ENCODE measurements at regions not wholly inside any gene's neighbourhood (a gene's known extent, or its start where the extent isn't known, plus 50 kb on each side); places are given as distances from the start of the nearest gene placed in this dataset.
"Not testable (repeated sequence)": the region's sequence is repeated elsewhere in the genome, so short reads cannot be mapped to it uniquely, and the experiment has no call there.

DNA sequence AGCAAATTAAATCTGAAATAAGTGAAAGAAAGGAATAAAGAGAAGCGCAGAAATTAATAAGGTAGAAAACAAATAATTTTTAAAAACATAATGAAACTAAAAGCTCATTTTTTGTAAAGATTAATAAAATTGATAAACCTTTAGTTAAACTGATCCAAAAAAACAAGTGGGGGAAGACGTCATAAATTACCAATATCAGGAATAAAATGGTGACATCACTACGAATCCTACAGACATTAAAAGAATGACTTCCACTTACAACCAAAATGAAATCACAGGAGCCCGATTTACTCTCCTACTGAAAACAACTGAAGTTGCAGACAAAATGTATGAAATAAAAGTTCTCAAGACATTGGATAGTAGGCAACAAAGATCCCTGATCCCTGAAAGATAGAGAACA, 68.1 kb upstream of the IFFO2 start:
- TF ChIP-seq CTCF (IDR thresholded peaks at IDR 0.05; ENCODE audit: unreplicated experiment in 3 of 3) = no peak
- Mint-ChIP-seq H3K4me1 (no peaks in the 10 kb centered on the region), H3K9me3 (no peaks in the 10 kb centered on the region), H3K27ac (no peak overlapping the region), H3K27me3 (ENCODE audit: low read depth) (peaks cover 5% of the 10 kb centered on the region), H3K4me3 (no peak overlapping the region), H3K36me3 (ENCODE audit: low read depth) (no peaks in the 10 kb centered on the region)

DNA sequence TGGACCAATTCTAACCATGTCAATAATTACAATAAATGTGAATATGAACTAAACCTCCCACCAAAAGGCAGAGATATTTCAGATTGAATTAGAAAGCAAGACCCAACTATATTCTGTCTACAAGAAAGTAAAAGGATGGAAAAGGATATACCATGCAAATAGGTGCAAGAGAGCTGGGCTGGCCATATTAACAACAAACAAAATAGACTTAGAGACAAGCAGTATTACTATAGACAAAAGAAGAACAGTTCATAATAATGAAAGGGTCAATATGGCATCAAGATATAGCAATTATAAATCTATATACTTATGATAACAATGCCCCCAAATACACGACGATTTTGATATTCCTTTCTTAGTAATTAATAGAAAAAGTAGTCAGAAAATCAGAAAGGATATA, 67.3 kb upstream of the IFFO2 start:
- no peak for TF ChIP-seq CTCF (IDR thresholded peaks at IDR 0.05; ENCODE audit: unreplicated experiment in 3 of 3)
- Mint-ChIP-seq H3K36me3 (ENCODE audit: low read depth) (no peaks in the 10 kb centered on the region), H3K27me3 (ENCODE audit: low read depth) (peaks cover 8% of the 10 kb centered on the region), H3K4me1 (no peaks in the 10 kb centered on the region), H3K9me3 (no peaks in the 10 kb centered on the region), H3K27ac (no peak overlapping the region), H3K4me3 (no peak overlapping the region)

DNA sequence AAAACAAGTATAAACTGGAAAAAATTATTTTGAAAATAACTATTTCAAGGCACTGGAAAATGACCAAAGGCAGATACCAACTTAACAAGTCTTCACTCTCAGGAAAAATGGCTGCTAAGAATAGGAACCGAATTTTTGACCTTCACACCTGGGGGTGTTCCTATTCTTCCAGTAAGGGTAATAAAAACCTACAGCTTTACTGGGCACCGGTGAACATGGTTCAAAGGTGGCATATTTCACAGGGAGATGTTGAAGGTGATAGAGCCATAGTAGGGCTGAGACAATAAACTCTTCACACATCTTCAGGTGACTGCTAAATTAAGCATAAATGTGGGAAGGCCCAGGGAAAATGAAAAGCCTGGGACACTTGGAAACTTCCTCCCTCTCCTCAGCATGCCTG, 65.4 kb upstream of the IFFO2 start:
- no peak overlapping the region for H3K4me3 Mint-ChIP-seq
- no peak overlapping the region for H3K27ac Mint-ChIP-seq
- H3K9me3 Mint-ChIP-seq = no peaks in the 10 kb centered on the region
- no peak for TF ChIP-seq CTCF (IDR thresholded peaks at IDR 0.05; ENCODE audit: unreplicated experiment in 3 of 3)
- peaks cover 4% of the 10 kb centered on the region for H3K27me3 Mint-ChIP-seq (ENCODE audit: low read depth)
- H3K36me3 Mint-ChIP-seq (ENCODE audit: low read depth) = no peaks in the 10 kb centered on the region
- H3K4me1 Mint-ChIP-seq = no peaks in the 10 kb centered on the region

- not testable (repeated sequence) for H3K27ac Mint-ChIP-seq
These were observed 62.8 kb upstream of the IFFO2 start for GRCh38 chr1:19019288-19019687.

GRCh38 chr1:19015476-19015875, 59.0 kb upstream of the IFFO2 start:
- Mint-ChIP-seq H3K4me1 (peaks cover 17% of the 10 kb centered on the region), H3K27ac (no peak overlapping the region), H3K9me3 (no peaks in the 10 kb centered on the region), H3K36me3 (ENCODE audit: low read depth) (no peaks in the 10 kb centered on the region), H3K4me3 (no peak overlapping the region), H3K27me3 (ENCODE audit: low read depth) (peaks cover 8% of the 10 kb centered on the region)
- TF ChIP-seq CTCF (IDR thresholded peaks at IDR 0.05; ENCODE audit: unreplicated experiment in 3 of 3) = no peak

More at GRCh38 chr1:19019288-19019687, 62.8 kb upstream of the IFFO2 start:
- not testable (repeated sequence) for H3K27me3 Mint-ChIP-seq (ENCODE audit: low read depth); H3K4me3 Mint-ChIP-seq; H3K9me3 Mint-ChIP-seq; H3K4me1 Mint-ChIP-seq; H3K36me3 Mint-ChIP-seq (ENCODE audit: low read depth)

GRCh38 chr1:19014765-19015164, 58.3 kb upstream of the IFFO2 start:
- Mint-ChIP-seq H3K4me1 (peaks cover 20% of the 10 kb centered on the region), H3K4me3 (no peak overlapping the region), H3K27me3 (ENCODE audit: low read depth) (peaks cover 12% of the 10 kb centered on the region), H3K36me3 (ENCODE audit: low read depth) (no peaks in the 10 kb centered on the region), H3K9me3 (no peaks in the 10 kb centered on the region), H3K27ac (no peak overlapping the region)
- TF ChIP-seq CTCF (IDR thresholded peaks at IDR 0.05; ENCODE audit: unreplicated experiment in 3 of 3) = no peak
